Cardiac muscle cell (in vitro differentiated cells and primary cell): ENCODE measurements at regions not wholly inside any gene's neighbourhood (a gene's known extent, or its start where the extent isn't known, plus 50 kb on each side); places are given as distances from the start of the nearest gene placed in this dataset.

Experiments used
- DNase-seq, 2 donors: peaks; one replicate each; pipeline versions ENCODE4 v3.0.0 to v3.0.0-alpha.2; 2010 to 2017; ENCODE audit warnings: low read depth in 1 of 2, low spot score in 1 of 2
- H3K27ac ChIP-seq: fragments of 200-600 bp; sonication (generic); 2 replicates; pipeline ENCODE4 v1.5.1; 2016
- H3K27me3 ChIP-seq: fragments of 200-600 bp; sonication (generic); 2 replicates; pipeline ENCODE4 v1.6.0; 2016; ENCODE audit warnings: control low read depth
- H3K36me3 ChIP-seq: fragments of 200-600 bp; sonication (generic); 2 replicates; pipeline ENCODE4 v1.5.1; 2016; ENCODE audit warnings: control low read depth
- H3K4me1 ChIP-seq: fragments of 200-600 bp; sonication (generic); 2 replicates; pipeline ENCODE4 v1.8.1; 2017; ENCODE audit warnings: low read depth, mild to moderate bottlenecking, mixed run types
- H3K4me3 ChIP-seq: fragments of 200-600 bp; sonication (generic); 2 replicates; pipeline ENCODE4 v1.5.1; 2016; ENCODE audit warnings: mild to moderate bottlenecking
- H3K9me3 ChIP-seq: fragments of 200-600 bp; sonication (generic); 2 replicates; pipeline ENCODE4 v1.5.1; 2017; ENCODE audit warnings: low read depth, mild to moderate bottlenecking, control low read depth
- CTCF ChIP-seq: IDR thresholded peaks from 2 replicates; pipeline ENCODE4 v1.5.1; 2012; ENCODE audit warnings: low read depth, mild to moderate bottlenecking, low read length

DNA sequence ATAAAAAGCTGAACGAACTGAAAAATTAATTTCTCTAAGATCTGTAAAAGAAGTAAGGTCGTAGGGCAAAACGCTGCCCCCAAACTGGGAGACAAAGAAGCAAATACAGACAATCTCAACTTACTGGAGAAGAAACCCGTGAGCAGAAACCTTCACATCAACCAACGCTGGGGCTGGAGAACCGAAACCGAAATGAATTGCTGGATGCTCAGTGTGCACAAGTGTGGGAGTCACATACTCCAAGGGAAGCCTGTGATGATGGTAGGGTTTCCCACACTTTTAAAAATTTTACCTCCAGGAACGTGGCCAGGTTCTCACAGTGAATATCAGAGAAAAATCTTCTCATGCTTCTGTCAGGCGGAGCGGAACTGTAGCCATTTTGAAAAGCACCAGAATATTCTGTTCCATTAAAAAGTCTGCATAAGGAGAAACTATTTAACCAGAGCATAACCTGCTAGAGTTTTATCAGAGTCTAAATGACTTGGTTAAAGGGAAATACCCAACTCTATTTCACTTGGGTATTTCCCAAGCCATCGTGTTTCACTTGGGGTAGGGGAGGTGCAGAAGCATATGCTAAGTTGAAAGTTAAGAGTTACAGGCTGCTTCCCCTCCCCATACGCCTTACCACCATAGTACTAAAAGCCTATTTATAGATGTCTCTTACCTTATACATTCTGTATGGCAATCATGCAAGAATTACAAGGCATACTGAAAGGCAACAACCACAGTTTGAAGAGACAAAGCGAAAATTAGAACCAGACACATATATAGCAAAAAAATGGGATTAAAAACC is 110.5 kb upstream of the SLITRK1 start:
- H3K27ac ChIP-seq = no peak overlapping the region
- H3K27me3 ChIP-seq = no peaks in the 10 kb centered on the region
- H3K9me3 ChIP-seq = no peaks in the 10 kb centered on the region
- no peaks in the 10 kb centered on the region for H3K4me1 ChIP-seq
- no peak for DNase-seq
- no peak for TF ChIP-seq CTCF
- no peaks in the 10 kb centered on the region for H3K36me3 ChIP-seq
- no peak overlapping the region for H3K4me3 ChIP-seq

- no peaks in the 10 kb centered on the region for H3K9me3 ChIP-seq
- H3K4me1 ChIP-seq = no peaks in the 10 kb centered on the region
- H3K27ac ChIP-seq = no peak overlapping the region
- H3K27me3 ChIP-seq = no peaks in the 10 kb centered on the region
- H3K36me3 ChIP-seq = no peaks in the 10 kb centered on the region
- DNase-seq = no peak
- TF ChIP-seq CTCF = no peak
- no peak overlapping the region for H3K4me3 ChIP-seq
Measured at GRCh38 chr13:83987394-83987793, 105.1 kb upstream of the SLITRK1 start.

DNA sequence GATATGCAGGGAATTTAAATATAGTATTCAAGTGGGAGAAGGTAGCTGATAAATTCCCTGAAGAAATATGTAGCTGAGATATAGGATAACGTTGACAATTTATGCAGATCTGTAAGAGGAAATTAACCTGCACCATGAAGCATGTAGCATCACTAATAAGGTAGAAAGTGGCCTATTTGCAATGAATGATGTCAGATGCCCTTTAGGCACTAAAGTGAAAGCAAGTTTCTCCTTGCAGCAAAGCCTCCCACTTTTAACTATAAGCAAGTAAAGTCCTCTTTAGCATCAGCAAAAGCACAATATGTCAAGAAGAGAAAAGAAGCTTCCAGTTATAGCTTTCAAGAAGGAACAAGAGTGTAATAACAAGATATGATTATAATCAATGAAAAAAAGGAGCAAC is 102.5 kb upstream of the SLITRK1 start:
- TF ChIP-seq CTCF = no peak
- Histone ChIP-seq H3K4me3 (no peak overlapping the region), H3K27me3 (no peaks in the 10 kb centered on the region), H3K4me1 (no peaks in the 10 kb centered on the region), H3K9me3 (no peaks in the 10 kb centered on the region), H3K27ac (no peak overlapping the region), H3K36me3 (no peaks in the 10 kb centered on the region)
- no peak for DNase-seq

DNA sequence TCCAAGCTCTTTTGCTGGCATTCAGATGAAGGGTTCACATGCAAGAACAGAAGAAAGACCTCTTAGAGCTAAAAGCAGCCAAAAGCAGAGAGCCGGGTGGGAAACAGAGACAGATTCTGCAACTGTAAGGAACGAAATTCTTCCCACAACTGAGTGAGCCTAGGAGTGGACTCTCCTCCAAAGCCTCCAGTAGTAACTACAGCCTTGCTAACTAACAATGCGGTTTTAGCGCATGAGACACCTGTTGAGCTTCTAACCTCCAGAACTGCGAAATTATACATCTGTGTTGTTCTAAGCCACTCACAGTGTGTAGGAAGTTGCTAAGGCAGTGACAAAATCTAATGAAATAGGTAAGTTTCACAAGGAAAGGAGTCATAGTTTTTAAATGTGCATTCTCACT is 98.1 kb upstream of the SLITRK1 start:
- Histone ChIP-seq H3K9me3 (no peaks in the 10 kb centered on the region), H3K4me3 (no peak overlapping the region), H3K36me3 (no peaks in the 10 kb centered on the region), H3K27me3 (no peaks in the 10 kb centered on the region), H3K27ac (no peak overlapping the region), H3K4me1 (no peaks in the 10 kb centered on the region)
- no peak for DNase-seq
- TF ChIP-seq CTCF = no peak

- H3K27ac ChIP-seq = no peak overlapping the region
- no peak overlapping the region for H3K4me3 ChIP-seq
- H3K36me3 ChIP-seq = no peaks in the 10 kb centered on the region
- no peaks in the 10 kb centered on the region for H3K27me3 ChIP-seq
- no peak for TF ChIP-seq CTCF
- no peak for DNase-seq
- H3K9me3 ChIP-seq = no peaks in the 10 kb centered on the region
- no peaks in the 10 kb centered on the region for H3K4me1 ChIP-seq
Measured at GRCh38 chr13:83975655-83976165, 93.4 kb upstream of the SLITRK1 start.
